Mucosa of descending colon (tissue), 3 donors: ENCODE measurements at regions not wholly inside any gene's neighbourhood (a gene's known extent, or its start where the extent isn't known, plus 50 kb on each side); places are given as distances from the start of the nearest gene placed in this dataset.

Experiments
- ATAC-seq: fragments of 200-7000 bp; cut with Tn5 transposase; one replicate; pipeline ENCODE4 v1.9.1; 2020; ENCODE audit warnings: mild to moderate bottlenecking, moderate library complexity
- DNase-seq, 3 donors: peaks; one replicate each; pipeline ENCODE4 v3.0.0-alpha.2; 2020
- H3K36me3 ChIP-seq: fragments of 200-600 bp; one replicate; pipeline ENCODE4 v1.8.0; 2021; ENCODE audit warnings: low read depth, mild to moderate bottlenecking
- H3K4me1 ChIP-seq: fragments of 200-600 bp; one replicate; pipeline ENCODE4 v1.8.0; 2021; ENCODE audit warnings: low read depth, mild to moderate bottlenecking
- H3K4me3 ChIP-seq: fragments of 200-600 bp; one replicate; pipeline ENCODE4 v1.8.0; 2021; ENCODE audit warnings: mild to moderate bottlenecking
- H3K9me3 ChIP-seq: fragments of 200-600 bp; one replicate; pipeline ENCODE4 v1.8.0; 2021; ENCODE audit warnings: mild to moderate bottlenecking
- intact Hi-C, 2 donors: fragments of 100-400 bp; cut with DNase I in 1 of 2; cut with micrococcal nuclease in 1 of 2; formaldehyde crosslinking; loops; one replicate each; pipeline versions ENCODE4 v1.11.0 to v1.11.1; 2022; cut with DNase I, micrococcal nuclease
- TF ChIP-seq, protein P1 (sequence below): fragments of 200-600 bp; IDR thresholded peaks from one replicate; pipeline ENCODE4 v1.8.0; 2022; ENCODE audit warnings: antibody characterized with exemption, mild to moderate bottlenecking
- donor health status: DM: no; HTN: no; CAD: no; lungs with moderate emphysema.
- donor health status: DM: no; HTN: no; CAD: no.
- donor health status: DM: no; HTN: yes; CAD: no.

DNA sequence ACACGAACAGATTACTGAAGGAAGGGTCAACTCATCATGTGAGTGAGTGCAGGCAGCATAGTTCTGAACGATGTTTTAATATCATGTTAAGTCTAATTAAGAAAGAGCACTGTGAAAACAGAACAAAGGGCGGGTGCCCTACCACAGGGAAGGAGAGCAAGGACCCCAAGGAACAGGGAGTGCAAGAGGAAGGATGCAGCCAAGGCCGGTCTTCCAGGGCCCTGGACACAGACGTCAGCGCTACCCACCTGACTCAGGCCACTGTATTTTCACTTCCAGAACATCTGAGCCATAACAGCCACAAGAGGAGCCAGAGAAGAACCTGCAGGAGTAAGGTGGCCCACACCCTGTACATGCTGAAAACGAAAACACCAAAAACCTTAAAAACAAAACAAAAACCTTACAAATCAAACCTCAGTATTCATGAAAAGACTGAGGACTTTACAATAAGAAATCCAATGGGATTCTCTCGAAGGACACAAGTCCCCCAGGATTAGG lies 506.1 kb upstream of the AKR1E2 start:
- H3K36me3 ChIP-seq = no peaks in the 10 kb centered on the region
- TF ChIP-seq, protein P1, sequence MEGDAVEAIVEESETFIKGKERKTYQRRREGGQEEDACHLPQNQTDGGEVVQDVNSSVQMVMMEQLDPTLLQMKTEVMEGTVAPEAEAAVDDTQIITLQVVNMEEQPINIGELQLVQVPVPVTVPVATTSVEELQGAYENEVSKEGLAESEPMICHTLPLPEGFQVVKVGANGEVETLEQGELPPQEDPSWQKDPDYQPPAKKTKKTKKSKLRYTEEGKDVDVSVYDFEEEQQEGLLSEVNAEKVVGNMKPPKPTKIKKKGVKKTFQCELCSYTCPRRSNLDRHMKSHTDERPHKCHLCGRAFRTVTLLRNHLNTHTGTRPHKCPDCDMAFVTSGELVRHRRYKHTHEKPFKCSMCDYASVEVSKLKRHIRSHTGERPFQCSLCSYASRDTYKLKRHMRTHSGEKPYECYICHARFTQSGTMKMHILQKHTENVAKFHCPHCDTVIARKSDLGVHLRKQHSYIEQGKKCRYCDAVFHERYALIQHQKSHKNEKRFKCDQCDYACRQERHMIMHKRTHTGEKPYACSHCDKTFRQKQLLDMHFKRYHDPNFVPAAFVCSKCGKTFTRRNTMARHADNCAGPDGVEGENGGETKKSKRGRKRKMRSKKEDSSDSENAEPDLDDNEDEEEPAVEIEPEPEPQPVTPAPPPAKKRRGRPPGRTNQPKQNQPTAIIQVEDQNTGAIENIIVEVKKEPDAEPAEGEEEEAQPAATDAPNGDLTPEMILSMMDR = no peak
- no peak for DNase-seq
- no peaks in the 10 kb centered on the region for H3K9me3 ChIP-seq
- ATAC-seq = no peak
- no peak overlapping the region for H3K4me3 ChIP-seq
- no peaks in the 10 kb centered on the region for H3K4me1 ChIP-seq
- intact Hi-C loops = no loop called here

DNA sequence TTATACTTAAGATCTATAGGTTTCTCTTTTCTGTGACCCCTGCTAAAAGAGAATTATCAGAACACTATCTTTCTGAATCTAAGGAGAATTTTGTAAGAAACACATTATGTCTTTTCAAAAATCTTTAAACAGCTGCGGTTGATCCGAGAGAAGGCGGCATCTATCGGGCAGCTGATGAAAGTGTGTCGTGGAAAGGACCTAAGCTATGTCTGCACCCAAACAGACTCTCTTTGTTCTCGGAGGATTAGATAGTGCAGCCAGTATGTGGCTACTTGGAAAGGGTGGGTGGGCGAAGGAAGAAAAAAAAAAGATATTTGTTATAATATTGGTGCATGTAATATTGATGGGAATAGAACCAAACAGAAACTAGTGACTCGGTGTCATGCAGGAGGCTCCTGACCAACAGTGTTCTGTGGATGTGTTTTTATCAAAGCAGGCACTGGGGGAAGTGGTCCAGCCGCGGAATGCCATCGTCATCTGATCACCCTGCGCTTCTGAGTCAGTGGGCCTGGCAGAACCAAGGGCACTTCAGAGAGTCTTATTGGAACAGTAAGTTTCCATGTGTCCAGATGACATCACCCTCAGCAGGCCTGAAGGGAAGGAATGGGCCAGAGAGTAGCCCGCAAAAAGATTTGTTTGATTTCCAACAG lies 509.7 kb upstream of the AKR1E2 start:
- TF ChIP-seq, protein P1 = no peak
- ATAC-seq (no peak), DNase-seq (no peak)

DNA sequence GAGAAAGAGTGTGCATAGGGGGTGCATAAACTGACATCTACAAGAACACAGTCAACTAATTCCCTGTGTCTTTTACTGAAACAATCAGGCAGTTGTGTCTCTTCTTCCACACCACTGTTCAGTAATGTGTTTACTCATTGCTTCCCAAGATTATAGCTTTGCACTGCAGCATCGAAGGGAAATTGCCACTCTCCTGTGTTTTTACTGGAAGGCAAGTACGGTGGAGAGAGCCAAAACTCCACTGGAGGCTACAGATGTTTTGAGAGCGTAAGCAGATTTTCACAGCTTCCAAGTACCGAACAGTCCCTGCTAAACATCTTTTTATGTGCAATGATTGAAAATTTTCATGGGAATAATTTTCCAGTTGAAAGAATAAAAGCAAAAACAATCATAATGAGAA lies 510.5 kb upstream of the AKR1E2 start:
- intact Hi-C loops = no loop called here
- H3K4me3 ChIP-seq = no peak overlapping the region
- TF ChIP-seq, protein P1 = no peak
- H3K9me3 ChIP-seq = no peaks in the 10 kb centered on the region
- DNase-seq (no peak), ATAC-seq (no peak)
- no peaks in the 10 kb centered on the region for H3K36me3 ChIP-seq
- no peaks in the 10 kb centered on the region for H3K4me1 ChIP-seq

More for the DNA sequence above, 509.7 kb upstream of the AKR1E2 start:
- no peak overlapping the region for H3K4me3 ChIP-seq
- no peaks in the 10 kb centered on the region for H3K36me3 ChIP-seq
- intact Hi-C loops = no loop called here
- H3K9me3 ChIP-seq = no peaks in the 10 kb centered on the region
- H3K4me1 ChIP-seq = no peaks in the 10 kb centered on the region

DNA sequence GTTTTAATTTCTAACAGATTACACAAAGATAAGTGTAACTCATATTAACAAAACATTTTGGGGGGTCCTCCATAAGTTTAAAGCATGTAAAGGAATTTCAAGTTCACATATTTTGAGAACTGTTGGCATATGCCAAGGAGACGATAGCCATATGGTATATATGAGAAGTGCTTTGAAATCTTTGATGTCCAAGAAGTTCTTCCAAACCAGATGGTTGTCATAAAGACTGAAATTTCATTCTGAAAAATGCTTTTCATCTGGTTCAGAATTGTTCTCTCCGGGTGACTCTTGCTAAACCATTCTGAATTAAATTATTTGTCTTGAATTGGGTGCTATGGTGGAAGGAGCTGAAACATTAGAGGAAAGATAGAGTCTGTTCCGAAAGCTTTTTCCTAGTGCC lies 513.0 kb upstream of the AKR1E2 start:
- TF ChIP-seq, protein P1 = no peak
- Histone ChIP-seq H3K4me3 (no peak overlapping the region), H3K36me3 (no peaks in the 10 kb centered on the region), H3K4me1 (no peaks in the 10 kb centered on the region), H3K9me3 (no peaks in the 10 kb centered on the region)
- no peak for DNase-seq
- intact Hi-C loops = no loop called here
- ATAC-seq = no peak

DNA sequence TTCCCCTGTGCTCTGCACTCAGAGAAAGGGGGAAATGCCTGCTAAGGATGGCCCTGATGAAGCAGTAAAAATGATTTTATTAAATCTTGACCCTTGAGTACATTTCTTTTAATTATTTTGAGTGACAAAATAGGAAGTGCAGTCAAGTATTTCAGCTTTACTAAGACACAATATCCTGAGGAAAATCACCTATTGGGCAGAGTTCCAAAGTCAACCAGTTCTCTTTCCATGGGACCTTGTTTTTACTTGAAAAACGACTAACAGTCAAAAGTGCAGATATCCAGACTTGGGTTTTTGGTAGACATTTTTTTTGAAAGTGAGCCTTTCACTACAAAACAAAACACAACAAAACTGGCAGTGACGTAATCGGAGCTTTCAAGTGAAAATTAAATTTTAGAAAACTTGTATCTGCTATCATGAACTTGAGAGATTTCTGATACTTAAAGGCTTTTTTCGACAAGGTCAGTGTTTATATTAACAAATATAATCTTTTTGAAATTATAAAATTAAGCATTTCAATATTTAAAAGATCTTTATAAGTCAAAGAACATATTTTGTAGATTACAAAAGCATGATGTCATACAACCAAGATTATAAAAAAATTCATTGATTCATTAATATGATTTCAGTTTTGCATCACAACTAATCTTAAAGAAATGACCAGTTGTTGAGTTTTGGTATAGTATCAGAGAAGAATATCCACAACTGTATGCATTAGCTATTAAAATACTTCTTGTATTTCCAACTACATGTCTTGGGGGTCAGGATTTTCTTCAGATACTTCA lies 513.8 kb upstream of the AKR1E2 start:
- DNase-seq (no peak), ATAC-seq (no peak)
- H3K9me3 ChIP-seq = no peaks in the 10 kb centered on the region
- no peaks in the 10 kb centered on the region for H3K36me3 ChIP-seq
- intact Hi-C loops = no loop called here
- no peak overlapping the region for H3K4me3 ChIP-seq
- TF ChIP-seq, protein P1 = no peak
- no peaks in the 10 kb centered on the region for H3K4me1 ChIP-seq
